Mucosa of descending colon (tissue), 3 donors: ENCODE measurements at regions not wholly inside any gene's neighbourhood (a gene's known extent, or its start where the extent isn't known, plus 50 kb on each side); places are given as distances from the start of the nearest gene placed in this dataset.

Experiments used
- ATAC-seq: fragments of 200-7000 bp; cut with Tn5 transposase; one replicate; pipeline ENCODE4 v1.9.1; 2020; ENCODE audit warnings: mild to moderate bottlenecking, moderate library complexity
- DNase-seq, 3 donors: peaks; one replicate each; pipeline ENCODE4 v3.0.0-alpha.2; 2020
- H3K36me3 ChIP-seq: fragments of 200-600 bp; one replicate; pipeline ENCODE4 v1.8.0; 2021; ENCODE audit warnings: low read depth, mild to moderate bottlenecking
- H3K4me1 ChIP-seq: fragments of 200-600 bp; one replicate; pipeline ENCODE4 v1.8.0; 2021; ENCODE audit warnings: low read depth, mild to moderate bottlenecking
- H3K4me3 ChIP-seq: fragments of 200-600 bp; one replicate; pipeline ENCODE4 v1.8.0; 2021; ENCODE audit warnings: mild to moderate bottlenecking
- H3K9me3 ChIP-seq: fragments of 200-600 bp; one replicate; pipeline ENCODE4 v1.8.0; 2021; ENCODE audit warnings: mild to moderate bottlenecking
- CTCF ChIP-seq: fragments of 200-600 bp; IDR thresholded peaks from one replicate; pipeline ENCODE4 v1.8.0; 2022; ENCODE audit warnings: antibody characterized with exemption, mild to moderate bottlenecking
- intact Hi-C, 2 donors: fragments of 100-400 bp; cut with DNase I in 1 of 2; cut with micrococcal nuclease in 1 of 2; formaldehyde crosslinking; loops; one replicate each; pipeline versions ENCODE4 v1.11.0 to v1.11.1; 2022; cut with DNase I, micrococcal nuclease
- donor health status: DM: no; HTN: no; CAD: no; lungs with moderate emphysema.
- donor health status: DM: no; HTN: no; CAD: no.
- donor health status: DM: no; HTN: yes; CAD: no.

- DNase-seq: no peak
These were observed 56.3 kb upstream of the SHOX start for GRCh38 chrX:574251-574650.

GRCh38 chrX:574830-575229 is 55.8 kb upstream of the SHOX start:
- H3K9me3 ChIP-seq: no peaks in the 10 kb centered on the region
- intact Hi-C loops: no loop called here
- H3K4me1 ChIP-seq: no peaks in the 10 kb centered on the region
- no peak for DNase-seq
- no peak for ATAC-seq
- TF ChIP-seq CTCF: no peak
- H3K4me3 ChIP-seq: no peak overlapping the region
- H3K36me3 ChIP-seq: no peaks in the 10 kb centered on the region

More at GRCh38 chrX:574251-574650, 56.3 kb upstream of the SHOX start:
- Histone ChIP-seq H3K9me3 (no peaks in the 10 kb centered on the region), H3K4me3 (no peak overlapping the region), H3K36me3 (no peaks in the 10 kb centered on the region), H3K4me1 (no peaks in the 10 kb centered on the region)
- intact Hi-C loops: no loop called here
- no peak for TF ChIP-seq CTCF
- no peak for ATAC-seq

- intact Hi-C loops: no loop called here
- DNase-seq (no peak), ATAC-seq (no peak)
- Histone ChIP-seq H3K4me3 (no peak overlapping the region), H3K4me1 (no peaks in the 10 kb centered on the region), H3K36me3 (no peaks in the 10 kb centered on the region), H3K9me3 (no peaks in the 10 kb centered on the region)
- no peak for TF ChIP-seq CTCF
These were observed 53.6 kb upstream of the SHOX start for GRCh38 chrX:576904-577560.

- no peak overlapping the region for H3K4me3 ChIP-seq
- no peak for TF ChIP-seq CTCF
- no peak for ATAC-seq
- no peaks in the 10 kb centered on the region for H3K4me1 ChIP-seq
- intact Hi-C loops: no loop called here
- no peaks in the 10 kb centered on the region for H3K9me3 ChIP-seq
- DNase-seq: no peak
- no peaks in the 10 kb centered on the region for H3K36me3 ChIP-seq
These were observed 52.1 kb upstream of the SHOX start for GRCh38 chrX:578531-578930.

GRCh38 chrX:580030-580429 is 50.6 kb upstream of the SHOX start:
- DNase-seq: no peak
- TF ChIP-seq CTCF: no peak
- intact Hi-C loops: no loop called here
- Histone ChIP-seq H3K36me3 (no peaks in the 10 kb centered on the region), H3K4me1 (no peaks in the 10 kb centered on the region), H3K9me3 (no peaks in the 10 kb centered on the region), H3K4me3 (no peak overlapping the region)
- no peak for ATAC-seq
